ENCODE measurements at regions not wholly inside any gene's neighbourhood (a gene's known extent, or its start where the extent isn't known, plus 50 kb on each side); places are given as distances from the start of the nearest gene placed in this dataset.

GRCh38 chr5:68845131-68845530 lies 248.7 kb upstream of the SLC30A5 start:
- no peak overlapping the region for H3K27ac Mint-ChIP-seq
- Histone ChIP-seq H3K79me2 (ENCODE audit: control insufficient read depth, insufficient read depth, low read length) (no peaks in the 10 kb centered on the region), H3K27me3 (replicated peaks in 1 of 4; ENCODE audit: control extremely low read depth in 1 of 4, control insufficient read depth in 3 of 4, insufficient read depth in 4 of 4, low read length in 3 of 4) (peaks cover 0 to 2% (median 0%) of the 10 kb centered on the region in 4 experiments), H3K4me3 (ENCODE audit: control extremely low read depth in 1 of 5, extremely low read depth in 1 of 5, insufficient read depth in 1 of 5, low read depth in 2 of 5, low read length in 4 of 5) (no peak overlapping the region), H3K27ac (ENCODE audit: low read length in 2 of 2) (no peak overlapping the region), H3K4me2 (replicated peaks; ENCODE audit: low read depth, low read length, poor library complexity, severe bottlenecking) (no peak overlapping the region), H2AFZ (ENCODE audit: insufficient read depth, low read depth, low read length, poor library complexity, severe bottlenecking) (no peak overlapping the region), H3K4me1 (ENCODE audit: control insufficient read depth in 2 of 2, insufficient read depth in 2 of 2, low read length in 2 of 2) (no peaks in the 10 kb centered on the region), H3K9me3 (ENCODE audit: control extremely low read depth in 1 of 3, control insufficient read depth in 2 of 3, insufficient read depth in 1 of 3, low read length in 2 of 3) (no peaks in the 10 kb centered on the region), H3K9ac (ENCODE audit: low read length) (no peak overlapping the region), H4K20me1 (ENCODE audit: control insufficient read depth, insufficient read depth, low read length, poor library complexity, severe bottlenecking) (no peaks in the 10 kb centered on the region), H3K36me3 (replicated peaks in 1 of 2; ENCODE audit: control extremely low read depth in 1 of 2, control insufficient read depth in 1 of 2, extremely low read depth in 1 of 2, insufficient read depth in 2 of 2, low read length in 1 of 2) (no peaks in the 10 kb centered on the region)
- TF ChIP-seq CTCF (IDR thresholded peaks at IDR 0.05), result no peak
- no peak for TF ChIP-seq EZH2 (IDR thresholded peaks at IDR 0.05; ENCODE audit: borderline replicate concordance, insufficient read depth, low read depth, low read length, poor library complexity, severe bottlenecking)
- CTCF ChIA-PET, result interaction anchor here (0.6 kb wide), 1 partner anchor 634 kb away, joined by 3 read pairs; no protein-coding TSS in a partner anchor
- no peaks in the 10 kb centered on the region for H3K9me3 Mint-ChIP-seq (ENCODE audit: insufficient read depth)
- intact Hi-C loops (cut with micrococcal nuclease), result no loop called here
- POLR2A ChIA-PET, result no interaction called here
- no peak for ATAC-seq (ENCODE audit: low read depth)
- H3K4me3 Mint-ChIP-seq, result no peak overlapping the region
- H3K27me3 Mint-ChIP-seq, result peaks cover 17% of the 10 kb centered on the region
- DNase-seq, result no peak
- no peaks in the 10 kb centered on the region for H3K4me1 Mint-ChIP-seq

DNA sequence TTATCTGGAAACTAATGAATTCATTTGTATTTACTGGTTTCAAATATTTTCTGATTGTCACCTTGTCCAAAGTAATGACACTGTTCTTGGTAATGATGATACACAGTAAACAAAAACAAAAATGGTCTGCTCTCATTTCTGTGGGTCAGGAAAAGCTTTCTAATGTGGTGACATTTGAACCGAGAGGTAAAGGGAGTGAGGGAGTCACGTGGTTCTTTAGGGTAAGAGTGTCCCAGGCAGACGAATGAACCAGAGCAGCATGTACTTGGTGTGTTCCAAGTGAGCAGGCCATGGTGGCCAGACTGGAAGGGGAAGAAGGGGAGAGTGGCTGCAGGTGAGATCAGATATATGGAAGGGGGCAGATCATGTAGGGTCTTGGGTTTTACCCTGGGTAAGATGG lies 247.0 kb upstream of the SLC30A5 start:
- TF ChIP-seq CTCF (IDR thresholded peaks at IDR 0.05), result no peak
- TF ChIP-seq EZH2 (IDR thresholded peaks at IDR 0.05; ENCODE audit: borderline replicate concordance, insufficient read depth, low read depth, low read length, poor library complexity, severe bottlenecking), result no peak
- Histone ChIP-seq H3K4me3 (ENCODE audit: control extremely low read depth in 1 of 5, extremely low read depth in 1 of 5, insufficient read depth in 1 of 5, low read depth in 2 of 5, low read length in 4 of 5) (no peak overlapping the region), H4K20me1 (ENCODE audit: control insufficient read depth, insufficient read depth, low read length, poor library complexity, severe bottlenecking) (no peaks in the 10 kb centered on the region), H3K9me3 (ENCODE audit: control extremely low read depth in 1 of 3, control insufficient read depth in 2 of 3, insufficient read depth in 1 of 3, low read length in 2 of 3) (no peaks in the 10 kb centered on the region), H3K4me2 (replicated peaks; ENCODE audit: low read depth, low read length, poor library complexity, severe bottlenecking) (no peak overlapping the region), H3K4me1 (ENCODE audit: control insufficient read depth in 2 of 2, insufficient read depth in 2 of 2, low read length in 2 of 2) (no peaks in the 10 kb centered on the region), H3K79me2 (ENCODE audit: control insufficient read depth, insufficient read depth, low read length) (no peaks in the 10 kb centered on the region), H3K36me3 (replicated peaks in 1 of 2; ENCODE audit: control extremely low read depth in 1 of 2, control insufficient read depth in 1 of 2, extremely low read depth in 1 of 2, insufficient read depth in 2 of 2, low read length in 1 of 2) (no peaks in the 10 kb centered on the region), H3K27me3 (replicated peaks in 1 of 4; ENCODE audit: control extremely low read depth in 1 of 4, control insufficient read depth in 3 of 4, insufficient read depth in 4 of 4, low read length in 3 of 4) (no peaks in the 10 kb centered on the region), H3K9ac (ENCODE audit: low read length) (no peak overlapping the region), H3K27ac (ENCODE audit: low read length in 2 of 2) (no peak overlapping the region), H2AFZ (ENCODE audit: insufficient read depth, low read depth, low read length, poor library complexity, severe bottlenecking) (no peak overlapping the region)
- no peak for ATAC-seq (ENCODE audit: low read depth)
- Mint-ChIP-seq H3K27me3 (peaks cover 17% of the 10 kb centered on the region), H3K9me3 (ENCODE audit: insufficient read depth) (no peaks in the 10 kb centered on the region), H3K27ac (no peak overlapping the region), H3K4me1 (no peaks in the 10 kb centered on the region), H3K4me3 (no peak overlapping the region)
- ChIA-PET CTCF (no interaction called here), POLR2A (no interaction called here)
- WGBS (ENCODE audit: insufficient coverage), result 85% methylated on average over 3 of the region's 3 CpGs
- intact Hi-C loops (cut with micrococcal nuclease), result no loop called here
- no peak for DNase-seq
